HUDEP-2 (cell line): ENCODE measurements at regions not wholly inside any gene's neighbourhood (a gene's known extent, or its start where the extent isn't known, plus 50 kb on each side); places are given as distances from the start of the nearest gene placed in this dataset.
A peak's percentile ranks its signal among the peaks of the same experiment; 100 is the strongest.

Experiments used
- DNase-seq, 76 experiments: peaks; one replicate each; lab custom pipeline; 2025; ENCODE audit not compliant: unreplicated experiment in 76 of 76; lab: John Stamatoyannopoulos, UW

DNA sequence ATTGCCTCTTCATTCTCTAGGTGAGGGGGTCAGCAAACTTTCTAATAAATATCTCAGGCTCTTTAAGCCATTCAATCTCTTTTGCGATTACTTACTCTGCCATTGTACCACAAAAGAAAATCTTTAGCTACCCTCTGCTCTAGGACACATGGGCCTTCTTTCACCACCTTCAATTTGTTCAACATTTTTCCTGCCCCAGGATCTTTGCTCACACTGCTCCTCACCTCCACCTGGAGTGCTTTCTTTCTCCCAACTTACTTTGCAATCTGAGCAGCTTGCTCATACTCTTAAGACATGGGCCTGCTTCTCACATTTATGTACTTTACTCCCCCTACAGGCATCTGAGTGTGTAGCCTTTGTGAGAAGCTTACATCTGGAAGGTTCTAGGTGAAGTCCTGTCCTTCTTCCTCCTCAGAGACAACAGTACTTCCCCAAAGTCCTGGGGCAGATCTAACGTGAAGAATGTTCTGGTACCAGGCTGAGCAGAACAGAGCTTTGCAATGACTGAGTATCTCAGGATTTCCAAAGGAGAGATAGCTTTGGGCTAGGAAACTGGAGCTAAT, 55.0 kb upstream of the PRDM5 start:
- DNase-seq = peak in 24 of 76 experiments; percentile 0 to 48 (median 14)

DNA sequence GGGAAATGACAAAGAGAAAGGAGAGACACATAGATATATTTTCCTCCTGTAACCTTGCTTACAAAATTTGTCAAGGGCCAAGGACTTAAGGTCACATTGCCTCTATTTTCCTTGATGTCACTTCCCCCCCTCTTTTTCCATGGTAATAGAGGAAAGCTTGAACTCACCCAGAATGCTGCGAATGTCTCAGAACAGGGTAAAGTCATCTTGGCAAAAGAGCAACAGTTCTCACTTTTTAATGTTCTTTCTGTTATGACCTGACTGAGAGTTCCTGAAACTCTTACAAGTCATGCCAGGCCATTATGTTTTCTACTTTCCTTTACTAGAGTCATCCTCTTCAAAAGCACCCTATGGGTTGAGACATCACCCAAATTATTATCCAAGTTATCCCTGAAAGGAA, 50.7 kb upstream of the PRDM5 start:
- DNase-seq = no peak
